K562 (cell line): ENCODE measurements at regions not wholly inside any gene's neighbourhood (a gene's known extent, or its start where the extent isn't known, plus 50 kb on each side); places are given as distances from the start of the nearest gene placed in this dataset.

Experiments
- ATAC-seq: fragments of 200-7000 bp; cut with Tn5 transposase; 3 replicates; pipeline ENCODE4 v1.9.1; 2020; ENCODE audit warnings: moderate library complexity
- BruUV-seq: library from RNA; stranded (reverse); fragments of 400-500 nt; replicated peaks from 2 replicates; lab custom pipeline; 2021; lab: Mats Ljungman, UMichigan
- CTCF ChIA-PET: fragments of 300-600 bp; formaldehyde crosslinking; extraction: SDS; loops from one replicate; lab custom pipeline; 2021; ENCODE audit warnings: low intra/inter-chr PET ratio; lab: Yijun Ruan, JAX
- POLR2A ChIA-PET: fragments of 300-600, 350-650 bp; sonication (Branson Sonifier 250); formaldehyde crosslinking; extraction: SDS; loops from one replicate; lab custom pipeline; 2021; ENCODE audit warnings: antibody characterized with exemption, inconsistent platforms; lab: Yijun Ruan, JAX
- DNase-seq, 4 experiments: peaks; one replicate each; pipeline versions ENCODE4 v3.0.0 to v3.0.0-alpha.2; 2011 to 2018; ENCODE audit warnings: low spot score in 3 of 4, mixed read lengths in 3 of 4; ENCODE audit errors: extremely low read depth in 1 of 4
- FAIRE-seq: peaks from 2 replicates; lab custom pipeline; 2011; peaks lifted over from hg19 to GRCh38; lab: Jason Lieb, UNC
- H2AFZ ChIP-seq: 2 replicates; pipeline ENCODE4 v1.6.0; 2011; ENCODE audit warnings: low read depth, low read length, control low read depth, inconsistent platforms
- H3K27ac ChIP-seq: fragments of 200-600 bp; 3 replicates; pipeline ENCODE4 v1.8.0; 2011; ENCODE audit warnings: low read depth, mild to moderate bottlenecking, control low read depth, inconsistent platforms, low read length, moderate library complexity, mixed read lengths; ENCODE audit errors: extremely low read depth
- H3K27me3 ChIP-seq, 2 experiments: fragments of 300-600 bp in 1 of 2; 2 replicates in 1 of 2; 3 replicates in 1 of 2; pipeline versions ENCODE4 v1.6.0 to v1.8.0; 2011; ENCODE audit warnings: inconsistent platforms in 2 of 2, low read length in 2 of 2, mild to moderate bottlenecking in 1 of 2, mixed read lengths in 1 of 2, moderate library complexity in 1 of 2; ENCODE audit not compliant: control insufficient read depth in 2 of 2, insufficient read depth in 2 of 2
- H3K36me3 ChIP-seq: fragments of 300-600 bp; 3 replicates; pipeline ENCODE4 v1.8.0; 2011; ENCODE audit warnings: mild to moderate bottlenecking, low read length, inconsistent platforms; ENCODE audit not compliant: control insufficient read depth, insufficient read depth
- H3K4me1 ChIP-seq, 2 experiments: fragments of 200-600 bp in 1 of 2; replicated peaks in 1 of 2; 2 replicates in 1 of 2; 3 replicates in 1 of 2; pipeline versions ENCODE4 v1.5.1 to v1.8.0; 2011; ENCODE audit warnings: inconsistent platforms in 2 of 2, low read length in 2 of 2, mild to moderate bottlenecking in 1 of 2, mixed read lengths in 1 of 2, moderate library complexity in 1 of 2; ENCODE audit not compliant: control insufficient read depth in 2 of 2, insufficient read depth in 2 of 2
- H3K4me2 ChIP-seq: 2 replicates; pipeline ENCODE4 v1.6.1; 2011; ENCODE audit warnings: low read length, control low read depth, inconsistent platforms, mixed read lengths; ENCODE audit not compliant: insufficient read depth
- H3K4me3 ChIP-seq: fragments of 200-600 bp; sonication (generic), shearing (Covaris generic); 2 replicates; pipeline ENCODE4 v1.5.1; 2016; ENCODE audit warnings: control low read depth, inconsistent platforms
- H3K79me2 ChIP-seq: fragments of 200-600 bp; 3 replicates; pipeline ENCODE4 v1.8.0; 2011; ENCODE audit warnings: low read length, inconsistent platforms; ENCODE audit not compliant: control insufficient read depth, insufficient read depth
- H3K9ac ChIP-seq, 2 experiments: 2 replicates each; pipeline versions ENCODE4 v1.6.0 to v1.6.1; 2011; ENCODE audit warnings: low read depth in 2 of 2, low read length in 2 of 2, control low read depth in 1 of 2, inconsistent platforms in 1 of 2, mild to moderate bottlenecking in 1 of 2, mixed read lengths in 1 of 2; ENCODE audit not compliant: insufficient read depth in 1 of 2
- H3K9me1 ChIP-seq: one replicate; pipeline ENCODE4 v1.6.0; 2011; ENCODE audit warnings: inconsistent platforms, mild to moderate bottlenecking, low read length, moderate library complexity; ENCODE audit not compliant: control insufficient read depth, insufficient read depth
- H3K9me3 ChIP-seq: replicated peaks from 2 replicates; pipeline ENCODE4 v1.5.1; 2011; ENCODE audit warnings: low read depth, low read length, inconsistent platforms; ENCODE audit not compliant: control insufficient read depth, insufficient read depth
- H4K20me1 ChIP-seq: replicated peaks from 2 replicates; pipeline ENCODE4 v1.6.1; 2011; ENCODE audit warnings: low read length, inconsistent platforms, mixed read lengths; ENCODE audit not compliant: control insufficient read depth, insufficient read depth
- ATF2 ChIP-seq: sonication (generic); formaldehyde crosslinking; IDR thresholded peaks from 2 replicates; pipeline ENCODE4 v1.8.1; 2022; ENCODE audit warnings: missing genetic modification reagents
- BRD4 ChIP-seq: fragments of 200-600 bp; sonication (generic); IDR thresholded peaks from 2 replicates; pipeline ENCODE4 v1.6.1; 2017; ENCODE audit warnings: inconsistent platforms
- BRD9 ChIP-seq: fragments of 450-650 bp; IDR thresholded peaks from 2 replicates; pipeline ENCODE4 v1.6.1; 2018; ENCODE audit warnings: low read depth; ENCODE audit not compliant: partially characterized antibody
- EHMT2 ChIP-seq: fragments of 450-650 bp; IDR thresholded peaks from 2 replicates; pipeline ENCODE4 v1.6.1; 2018; ENCODE audit warnings: antibody characterized with exemption
- FOXJ2 ChIP-seq: fragments of 200-800 bp; sonication (Bioruptor generic); IDR thresholded peaks from 2 replicates; pipeline ENCODE4 v1.6.1; 2016; ENCODE audit warnings: missing genetic modification characterization, missing compliant biosample characterization
- FOXK2 ChIP-seq, 2 experiments: fragments of 450-650 bp; IDR thresholded peaks in 1 of 2; conservative IDR thresholded peaks in 1 of 2; 2 replicates each; pipeline ENCODE4 v1.6.1; 2016; ENCODE audit warnings: low read depth in 2 of 2, mild to moderate bottlenecking in 1 of 2
- GABPB2 ChIP-seq: fragments of 250-450 bp; sonication (Bioruptor Pico); conservative IDR thresholded peaks from 2 replicates; pipeline ENCODE4 v1.5.1; 2021; ENCODE audit warnings: mild to moderate bottlenecking
- JUN ChIP-seq, 2 experiments: sonication (generic) in 1 of 2; formaldehyde crosslinking in 1 of 2; IDR thresholded peaks; 2 replicates each; pipeline versions ENCODE4 v1.6.1 to v1.8.0; 2012 to 2022; ENCODE audit warnings: borderline replicate concordance in 2 of 2, mild to moderate bottlenecking in 2 of 2, improper control_type of control experiment in 1 of 2, low read depth in 1 of 2, low read length in 1 of 2, missing genetic modification reagents in 1 of 2
- MAX ChIP-seq: sonication (generic); formaldehyde crosslinking; IDR thresholded peaks from 2 replicates; pipeline ENCODE4 v1.9.0; 2022; ENCODE audit warnings: mild to moderate bottlenecking, missing genetic modification reagents
- MEIS2 ChIP-seq: fragments of 450-650 bp; IDR thresholded peaks from 2 replicates; pipeline ENCODE4 v1.6.1; 2014; ENCODE audit warnings: mild to moderate bottlenecking; ENCODE audit not compliant: partially characterized antibody
- MXI1 ChIP-seq: IDR thresholded peaks from 2 replicates; pipeline ENCODE4 v1.6.1; 2011; ENCODE audit warnings: low read depth, mild to moderate bottlenecking, improper control_type of control experiment, low read length
- MYBL2 ChIP-seq, 2 experiments: fragments of 450-650 bp in 1 of 2; sonication (generic) in 1 of 2; formaldehyde crosslinking in 1 of 2; IDR thresholded peaks; 2 replicates each; pipeline versions ENCODE4 v1.6.1 to v1.8.1; 2017 to 2022; ENCODE audit warnings: borderline replicate concordance in 1 of 2, inconsistent platforms in 1 of 2, low read depth in 1 of 2, mild to moderate bottlenecking in 1 of 2, missing genetic modification reagents in 1 of 2, moderate library complexity in 1 of 2
- NBN ChIP-seq: fragments of 450-650 bp; IDR thresholded peaks from 2 replicates; pipeline ENCODE4 v1.6.1; 2016; ENCODE audit warnings: low read depth, mild to moderate bottlenecking
- NR1H2 ChIP-seq: sonication (generic); formaldehyde crosslinking; IDR thresholded peaks from 2 replicates; pipeline ENCODE4 v1.4.0; 2020; ENCODE audit warnings: mild to moderate bottlenecking, missing genetic modification reagents
- PKNOX1 ChIP-seq: fragments of 450-650 bp; IDR thresholded peaks from 2 replicates; pipeline ENCODE4 v1.6.1; 2016
- PURB ChIP-seq: sonication (generic); formaldehyde crosslinking; IDR thresholded peaks from 2 replicates; pipeline ENCODE4 v1.9.0; 2021; ENCODE audit warnings: low read depth, mild to moderate bottlenecking, missing genetic modification reagents
- SMARCE1 ChIP-seq: fragments of 450-650 bp; IDR thresholded peaks from 2 replicates; pipeline ENCODE4 v1.7.1; 2016; ENCODE audit warnings: mild to moderate bottlenecking
- STAT5B ChIP-seq: fragments of 250-450 bp; sonication (Bioruptor Pico); IDR thresholded peaks from 2 replicates; pipeline ENCODE4 v1.8.0; 2021; ENCODE audit warnings: mild to moderate bottlenecking, inconsistent platforms
- TOE1 ChIP-seq, 2 experiments: fragments of 450-650 bp in 1 of 2; sonication (generic) in 1 of 2; formaldehyde crosslinking in 1 of 2; IDR thresholded peaks; 2 replicates each; pipeline versions ENCODE4 v1.7.1 to v1.8.0; 2016 to 2022; ENCODE audit warnings: borderline replicate concordance in 2 of 2, mild to moderate bottlenecking in 2 of 2, antibody characterized with exemption in 1 of 2, inconsistent platforms in 1 of 2, low read depth in 1 of 2, missing genetic modification reagents in 1 of 2, moderate library complexity in 1 of 2
- ZKSCAN1 ChIP-seq: fragments of 150-350 bp; IDR thresholded peaks from 2 replicates; pipeline ENCODE4 v1.6.1; 2016; ENCODE audit warnings: low read depth, low read length
- in situ Hi-C: fragments of 300-500 bp; cut with MboI; formaldehyde crosslinking; loops from 4 replicates; pipeline ENCODE4 v1.15.0; 2018; ENCODE audit warnings: inconsistent platforms, mixed read lengths
- intact Hi-C: fragments of 100-400 bp; cut with micrococcal nuclease; formaldehyde crosslinking; loops from 2 replicates; pipeline ENCODE4 v1.14.2; 2022
- TF ChIP-seq, protein P1 (sequence below): fragments of 250-450 bp; sonication (Bioruptor Pico); IDR thresholded peaks from 2 replicates; pipeline ENCODE4 v1.8.0; 2021; ENCODE audit warnings: moderate library complexity, mild to moderate bottlenecking, inconsistent platforms

DNA sequence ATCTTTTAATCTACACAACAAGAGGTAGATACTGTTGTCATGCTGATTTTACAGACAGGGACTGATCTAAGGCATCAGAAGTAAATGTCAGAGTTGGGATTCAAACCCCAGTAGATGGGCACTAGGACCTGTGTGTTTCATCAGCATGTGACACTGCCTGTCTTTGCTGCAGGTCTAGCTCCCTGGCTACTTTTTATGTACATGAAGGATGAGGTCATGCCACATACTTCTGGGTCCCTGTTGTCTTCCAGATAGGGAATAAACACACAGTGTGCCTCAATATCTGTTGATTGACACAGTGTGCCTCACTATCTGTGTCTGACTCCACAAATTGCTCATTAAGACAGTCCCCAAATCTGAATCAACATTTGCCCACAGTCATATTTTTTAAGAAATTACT lies 106.9 kb downstream of the TFAP2B start:
- H3K79me2 ChIP-seq, result no peaks in the 10 kb centered on the region
- no peaks in the 10 kb centered on the region for H3K9me1 ChIP-seq
- H3K9me3 ChIP-seq, result peaks cover 5% of the 10 kb centered on the region; the same call in 1 of the 2 replicates
- H3K4me2 ChIP-seq, result no peak overlapping the region
- H3K36me3 ChIP-seq, result no peaks in the 10 kb centered on the region
- no peaks in the 10 kb centered on the region for H4K20me1 ChIP-seq
- POLR2A ChIA-PET, result interaction anchor here (0.6 to 0.9 kb wide), 2 partner anchors 20 to 334 kb away, joined by 3 read pairs; no protein-coding TSS in a partner anchor
- intact Hi-C loops, result no loop called here
- CTCF ChIA-PET, result no interaction called here
- no peak overlapping the region for H3K9ac ChIP-seq
- H3K27me3 ChIP-seq, result no peaks in the 10 kb centered on the region
- FAIRE-seq (peak; percentile 74), ATAC-seq (peak; percentile 81), DNase-seq (peak in 2 of 4 experiments; percentile 25 to 41)
- no peak overlapping the region for H3K4me3 ChIP-seq
- BruUV-seq, result no TSS peak
- H3K4me1 ChIP-seq, result peaks cover 0 to 3% of the 10 kb centered on the region in 2 experiments; a peak in 3 of 5 replicates
- peak overlapping the region; percentile 21; the same call in 1 of the 2 replicates for H2AFZ ChIP-seq
- in situ Hi-C loops, result no loop called here
- no peak overlapping the region for H3K27ac ChIP-seq
- TF ChIP-seq STAT5B (CRISPR knock-in tag) (no peak), MXI1 (no peak), EHMT2 (0 out of 2 replicates have a peak, but pooled peaks have one; percentile 29), BRD4 (no peak), BRD9 (no peak), TOE1 (IDR thresholded peaks at IDR 0.05; ENCODE audit: borderline replicate concordance) (peak; percentile 72; the same call in 1 of the 2 replicates), TOE1 (CRISPR knock-in tag; IDR thresholded peaks at IDR 0.05; ENCODE audit: borderline replicate concordance, low read depth) (no peak), NBN (no peak), PURB (CRISPR knock-in tag) (no peak), MEIS2 (peak; percentile 70), JUN (IDR thresholded peaks at IDR 0.05; ENCODE audit: borderline replicate concordance, low read depth, low read length) (peak; percentile 76; the same call in 1 of the 2 replicates), JUN (CRISPR knock-in tag; IDR thresholded peaks at IDR 0.05; ENCODE audit: borderline replicate concordance) (no peak), GABPB2 (CRISPR knock-in tag) (no peak), MYBL2 (IDR thresholded peaks at IDR 0.05; ENCODE audit: low read depth) (0 out of 2 replicates have a peak, but pooled peaks have one; percentile 22), MYBL2 (CRISPR knock-in tag; IDR thresholded peaks at IDR 0.05; ENCODE audit: borderline replicate concordance) (no peak), NR1H2 (CRISPR knock-in tag) (no peak), MAX (CRISPR knock-in tag) (no peak), PKNOX1 (peak; percentile 85), ZKSCAN1 (peak; percentile 97), FOXJ2 (peak; percentile 47; the same call in 1 of the 2 replicates), SMARCE1 (peak; percentile 46; the same call in 1 of the 2 replicates), FOXK2 (conservative IDR thresholded peaks at IDR 0.05 in 1 of 2, IDR thresholded peaks at IDR 0.05 in 1 of 2; ENCODE audit: low read depth in 2 of 2) (peak; percentile 49 to 53; a peak in 2 of 4 replicates), ATF2 (CRISPR knock-in tag) (no peak)
- TF ChIP-seq, protein P1, sequence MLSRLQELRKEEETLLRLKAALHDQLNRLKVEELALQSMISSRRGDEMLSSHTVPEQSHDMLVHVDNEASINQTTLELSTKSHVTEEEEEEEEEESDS (CRISPR knock-in tag), result no peak
